ENCODE measurements at regions not wholly inside any gene's neighbourhood (a gene's known extent, or its start where the extent isn't known, plus 50 kb on each side); places are given as distances from the start of the nearest gene placed in this dataset.

GRCh38 chr12:127306604-127307215, 960.3 kb upstream of the TMEM132C start:
- peak; percentile 55 for DNase-seq (ENCODE audit: low read depth)

GRCh38 chr12:127307528-127307927, 959.4 kb upstream of the TMEM132C start:
- no peak for DNase-seq (ENCODE audit: low read depth)

DNA sequence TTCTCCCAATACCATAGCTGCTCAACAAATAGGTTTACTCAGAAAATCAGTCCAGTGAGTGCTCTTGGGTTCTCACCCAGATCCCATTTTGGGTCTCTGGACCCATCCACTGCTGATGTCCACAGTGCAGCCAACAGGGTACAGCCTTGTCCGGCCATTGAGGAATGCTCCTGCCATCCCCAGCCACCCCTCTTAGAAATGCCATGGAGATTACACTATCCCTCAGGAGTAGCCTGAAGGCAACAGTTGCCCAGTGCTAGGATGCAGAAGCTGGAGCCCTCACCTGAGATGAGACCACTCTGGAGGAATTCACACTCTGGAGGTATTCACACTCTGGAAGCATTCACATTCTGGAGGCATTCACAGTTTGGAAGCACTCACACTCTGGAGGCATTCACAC, 958.8 kb upstream of the TMEM132C start:
- DNase-seq (ENCODE audit: low read depth) = no peak

DNA sequence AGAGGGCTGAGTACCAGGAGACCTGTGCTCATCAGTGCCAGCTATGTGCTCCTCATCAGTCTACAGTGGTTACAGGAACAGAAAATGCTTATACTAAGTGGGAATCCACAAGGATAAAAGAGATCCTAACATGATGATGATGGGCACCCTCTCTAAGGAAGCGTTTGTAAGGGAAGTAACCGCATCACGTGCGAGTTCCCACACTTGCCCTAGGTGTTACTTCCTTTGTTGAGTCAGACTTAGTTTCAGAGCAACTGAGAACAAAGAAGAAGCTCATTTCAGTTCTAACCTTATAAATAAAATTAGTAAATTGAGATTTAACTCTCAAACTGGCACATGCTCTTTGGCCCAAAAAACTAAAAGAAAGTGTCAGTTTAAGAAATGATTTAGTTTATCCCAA, 956.4 kb upstream of the TMEM132C start:
- DNase-seq (ENCODE audit: low read depth) = no peak

GRCh38 chr12:127311720-127312364, 955.1 kb upstream of the TMEM132C start:
- no peak for DNase-seq (ENCODE audit: low read depth)

GRCh38 chr12:127324681-127325080, 942.3 kb upstream of the TMEM132C start:
- DNase-seq (ENCODE audit: low read depth) = no peak

DNA sequence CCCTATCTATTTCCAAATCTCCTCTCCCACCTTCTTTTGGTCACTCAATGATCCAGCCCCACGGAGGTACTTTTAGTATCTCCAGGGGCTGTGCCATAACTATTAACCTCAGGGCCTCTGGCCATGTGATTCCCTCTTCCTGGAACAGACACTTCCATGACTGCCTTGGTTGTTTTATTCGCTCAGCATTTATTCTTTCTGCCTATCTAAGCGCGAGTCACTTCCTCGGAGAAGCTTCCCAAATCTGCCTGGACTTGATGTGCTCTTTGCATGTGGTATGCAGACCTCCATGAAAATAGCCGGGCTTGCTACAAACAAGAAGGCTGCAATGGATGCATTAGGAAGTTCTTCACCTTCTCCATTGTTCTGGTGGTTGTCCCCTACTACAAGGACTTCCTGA, 939.0 kb upstream of the TMEM132C start:
- DNase-seq (ENCODE audit: low read depth) = no peak

DNA sequence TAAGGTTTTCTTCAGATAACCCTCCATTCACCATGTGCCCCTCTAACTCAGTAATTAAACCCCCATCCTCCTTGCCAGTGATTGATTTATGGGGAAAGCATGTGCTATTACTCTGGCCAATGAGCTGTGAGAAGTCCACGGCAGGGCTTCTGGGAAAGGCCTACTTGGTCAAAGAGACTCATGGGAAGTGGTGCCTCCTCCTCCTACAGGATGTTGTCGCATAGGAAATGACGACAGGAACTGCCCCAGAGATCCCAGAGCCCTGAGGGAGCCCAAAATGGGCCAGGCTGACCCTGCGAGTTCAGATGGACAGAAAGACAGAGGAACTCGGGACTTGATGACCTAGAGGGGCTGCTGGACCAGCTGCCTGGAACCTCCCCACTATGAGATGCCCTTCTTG, 938.1 kb upstream of the TMEM132C start:
- peak; percentile 56 for DNase-seq (ENCODE audit: low read depth)

GRCh38 chr12:127334365-127334764, 932.6 kb upstream of the TMEM132C start:
- no peak for DNase-seq (ENCODE audit: low read depth)

DNA sequence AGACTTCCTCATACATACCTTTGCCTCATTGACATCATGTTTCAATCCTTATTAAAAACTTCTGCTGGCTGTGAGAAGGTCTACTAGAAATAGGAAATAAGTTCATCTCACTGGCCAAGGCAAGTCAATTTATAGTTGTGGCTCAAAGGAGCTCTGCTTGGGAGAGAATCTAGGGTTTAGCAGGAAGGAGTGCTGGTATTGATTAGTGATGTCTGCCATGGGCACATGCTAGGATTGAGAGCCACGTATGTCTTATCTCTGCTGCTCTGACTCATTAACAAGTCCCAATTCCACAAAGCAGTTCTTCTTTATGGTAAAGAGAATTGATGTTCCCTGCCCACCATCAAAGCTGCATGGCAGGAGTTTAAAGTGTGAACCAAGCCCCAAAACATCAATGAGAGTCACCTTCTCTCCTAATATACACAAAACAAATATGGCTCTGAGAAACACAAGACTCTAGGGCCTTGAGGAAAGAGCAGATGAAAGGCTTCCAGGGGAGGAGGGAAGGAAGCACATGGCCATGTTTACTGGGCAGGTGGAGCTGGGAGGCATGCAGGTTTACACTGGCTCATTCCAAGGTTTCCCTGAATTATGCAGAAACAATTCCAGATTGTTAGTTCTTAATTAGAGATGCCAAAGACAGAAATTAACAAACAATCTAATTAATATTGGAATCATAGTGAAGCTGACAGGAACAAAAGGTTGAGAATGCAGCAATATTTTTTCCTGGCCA, 931.9 kb upstream of the TMEM132C start:
- DNase-seq (ENCODE audit: low read depth) = no peak

DNA sequence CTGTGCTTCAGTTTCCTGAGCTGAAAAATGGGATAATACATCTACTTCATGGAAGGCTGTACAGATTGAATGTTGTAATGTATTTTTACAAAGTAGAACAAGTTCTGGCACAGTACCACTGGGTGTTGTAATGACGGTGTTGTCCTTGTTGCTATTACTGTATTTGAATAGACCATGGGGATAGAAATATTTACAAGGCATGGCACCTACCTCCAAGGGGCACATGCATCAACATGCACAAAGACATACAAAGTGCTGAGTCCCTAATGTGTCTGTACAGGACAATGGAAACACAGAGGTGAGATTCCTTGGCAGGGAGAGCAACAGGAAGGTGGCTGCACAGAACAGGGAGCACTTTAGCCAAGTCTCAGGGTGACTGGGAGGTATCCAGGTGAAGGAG, 930.6 kb upstream of the TMEM132C start:
- DNase-seq (ENCODE audit: low read depth) = no peak

DNA sequence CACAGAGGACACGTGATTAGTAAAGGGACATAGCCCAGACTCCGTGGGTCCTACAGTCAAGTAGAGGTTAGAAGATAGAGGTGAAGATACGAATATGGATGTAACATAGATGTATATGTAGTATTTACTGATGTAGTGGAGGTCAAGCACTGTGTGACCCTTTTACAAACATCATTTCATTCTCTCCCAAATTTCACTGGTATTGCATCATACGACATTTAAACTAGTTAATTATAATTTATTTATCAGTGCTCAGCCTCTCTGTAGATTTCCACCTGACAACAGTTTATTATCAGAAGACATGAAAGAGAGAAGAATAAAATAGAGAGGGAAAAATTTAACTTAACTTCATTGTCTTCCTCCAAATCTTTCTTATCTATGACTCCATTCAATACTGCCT, 927.9 kb upstream of the TMEM132C start:
- DNase-seq (ENCODE audit: low read depth) = no peak

GRCh38 chr12:127340381-127340780, 926.6 kb upstream of the TMEM132C start:
- DNase-seq (ENCODE audit: low read depth) = no peak

DNA sequence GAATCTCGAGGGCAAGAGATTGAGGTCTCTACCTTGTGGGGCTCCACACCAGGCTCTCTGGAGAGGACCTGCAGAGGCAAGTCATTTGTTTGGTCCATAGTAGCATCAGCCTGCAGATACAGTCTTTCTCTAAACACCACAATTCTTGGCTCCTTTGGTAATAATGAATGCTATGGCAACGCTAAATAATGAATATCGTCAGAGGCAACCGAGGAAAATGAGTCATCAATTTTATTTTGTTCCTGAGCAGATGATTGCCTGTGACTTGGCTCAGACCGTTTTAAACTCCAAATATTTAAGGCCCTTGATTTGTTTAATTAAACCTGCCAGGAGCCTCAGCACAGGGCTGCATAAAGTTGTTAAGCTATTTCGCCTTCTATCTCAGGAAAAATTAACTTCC, 924.1 kb upstream of the TMEM132C start:
- DNase-seq (ENCODE audit: low read depth) = peak; percentile 59

- peak; percentile 69 for DNase-seq (ENCODE audit: low read depth)
Observed at GRCh38 chr12:127343940-127344339, 923.0 kb upstream of the TMEM132C start.

GRCh38 chr12:127351481-127352010, 915.4 kb upstream of the TMEM132C start:
- DNase-seq (ENCODE audit: low read depth) = no peak

GRCh38 chr12:127355061-127355841, 911.7 kb upstream of the TMEM132C start:
- peak; percentile 53 for DNase-seq (ENCODE audit: low read depth)

DNA sequence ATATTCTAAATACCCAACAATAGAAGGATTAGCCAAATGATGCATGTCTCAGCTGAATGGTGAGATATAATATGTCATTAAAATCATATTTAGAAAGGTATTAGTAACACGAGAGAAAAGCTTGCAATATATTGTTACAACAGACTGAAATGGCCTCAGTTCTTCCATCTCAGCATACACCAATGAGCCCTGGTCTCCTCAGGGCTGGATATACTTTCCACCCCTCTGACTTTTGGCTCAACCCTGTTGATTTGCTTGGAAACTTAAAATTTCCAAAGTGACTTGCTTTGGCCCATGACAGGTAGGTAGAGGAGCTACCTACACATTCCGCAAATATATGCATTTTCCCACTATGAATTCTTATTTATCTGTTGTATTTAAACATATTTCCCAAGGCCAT, 908.1 kb upstream of the TMEM132C start:
- DNase-seq (ENCODE audit: low read depth) = no peak

DNA sequence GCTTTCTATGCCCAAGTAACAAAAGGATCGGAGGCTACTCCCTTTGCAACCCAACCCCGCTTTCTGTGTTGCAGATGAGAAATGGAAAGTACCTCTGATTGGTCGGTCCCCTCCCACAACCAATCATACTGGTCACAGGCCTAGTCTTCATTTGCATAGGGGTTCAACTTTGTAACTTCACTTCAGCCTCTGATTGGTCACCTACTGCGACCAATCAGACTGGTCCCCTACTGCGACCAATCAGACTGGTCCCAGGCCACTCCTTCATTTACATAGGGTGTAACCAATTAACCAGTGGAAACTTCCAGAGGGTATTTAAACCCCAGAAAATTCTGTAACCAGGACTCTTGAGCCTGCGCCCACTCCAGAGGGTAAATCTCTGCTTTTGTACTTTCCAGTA, 906.4 kb upstream of the TMEM132C start:
- no peak for DNase-seq (ENCODE audit: low read depth)

DNA sequence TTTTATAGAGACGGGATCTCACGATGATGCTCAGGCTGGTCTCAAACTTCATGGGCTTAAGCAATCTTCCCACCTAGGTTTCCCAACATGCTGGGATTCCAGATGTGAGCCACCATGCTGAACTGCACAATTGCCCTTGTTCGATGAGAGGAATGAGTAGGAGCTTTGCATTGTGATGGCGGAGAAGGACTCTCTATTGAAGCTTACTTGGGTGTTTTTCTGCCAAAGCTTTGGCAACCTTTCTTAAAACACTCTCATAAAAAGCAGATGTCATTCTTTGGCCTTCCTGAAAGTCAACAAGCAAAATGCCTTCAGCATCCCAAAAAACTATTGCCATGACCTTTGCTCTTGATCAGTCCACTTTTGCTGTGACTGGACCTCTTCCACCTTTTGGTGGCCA, 904.8 kb upstream of the TMEM132C start:
- no peak for DNase-seq (ENCODE audit: low read depth)

DNA sequence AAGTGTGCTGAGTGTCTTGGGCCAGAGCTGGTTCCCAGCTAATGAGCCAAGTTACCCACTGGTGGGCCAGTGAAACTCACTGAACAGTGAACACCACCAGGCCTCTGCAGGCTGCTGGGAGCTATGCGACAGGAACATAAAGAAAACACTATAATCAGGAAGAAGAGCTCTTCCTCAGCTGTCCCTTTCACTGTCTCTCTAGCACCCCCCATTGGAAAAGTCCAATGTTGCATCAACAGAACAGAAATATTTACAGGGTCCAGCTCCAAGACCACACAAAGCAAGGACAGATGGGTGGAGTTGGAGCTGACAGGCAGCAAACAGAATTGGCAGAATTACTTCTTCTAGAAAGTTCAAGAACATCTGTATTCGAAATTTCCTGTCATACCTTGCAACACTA, 903.6 kb upstream of the TMEM132C start:
- peak; percentile 69 for DNase-seq (ENCODE audit: low read depth)

GRCh38 chr12:127373559-127373958, 893.4 kb upstream of the TMEM132C start:
- no peak for DNase-seq (ENCODE audit: low read depth)

Measured in HT1080 (cell line).